ENCODE measurements at regions not wholly inside any gene's neighbourhood (a gene's known extent, or its start where the extent isn't known, plus 50 kb on each side); places are given as distances from the start of the nearest gene placed in this dataset.

DNA sequence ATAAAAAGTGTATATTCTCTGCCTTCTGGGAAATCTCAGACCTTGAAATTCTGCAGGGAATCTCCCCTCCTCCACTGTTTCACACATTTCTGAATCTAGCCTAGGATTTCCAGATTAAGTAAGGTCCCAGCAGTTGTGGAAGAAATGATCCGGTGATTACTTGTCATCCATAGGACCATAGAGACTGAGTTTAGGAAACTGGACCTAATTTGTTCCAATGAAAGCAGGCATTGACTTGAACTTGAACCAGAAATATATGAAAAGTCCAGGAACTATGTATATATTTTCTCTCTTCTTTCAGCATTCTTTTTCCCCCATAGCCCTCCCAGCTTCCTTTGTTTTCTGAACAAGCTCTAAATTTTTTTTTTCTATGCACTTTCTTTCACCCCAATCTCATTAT lies 149.5 kb upstream of the SPAG17 start:
- TF ChIP-seq, protein P1, sequence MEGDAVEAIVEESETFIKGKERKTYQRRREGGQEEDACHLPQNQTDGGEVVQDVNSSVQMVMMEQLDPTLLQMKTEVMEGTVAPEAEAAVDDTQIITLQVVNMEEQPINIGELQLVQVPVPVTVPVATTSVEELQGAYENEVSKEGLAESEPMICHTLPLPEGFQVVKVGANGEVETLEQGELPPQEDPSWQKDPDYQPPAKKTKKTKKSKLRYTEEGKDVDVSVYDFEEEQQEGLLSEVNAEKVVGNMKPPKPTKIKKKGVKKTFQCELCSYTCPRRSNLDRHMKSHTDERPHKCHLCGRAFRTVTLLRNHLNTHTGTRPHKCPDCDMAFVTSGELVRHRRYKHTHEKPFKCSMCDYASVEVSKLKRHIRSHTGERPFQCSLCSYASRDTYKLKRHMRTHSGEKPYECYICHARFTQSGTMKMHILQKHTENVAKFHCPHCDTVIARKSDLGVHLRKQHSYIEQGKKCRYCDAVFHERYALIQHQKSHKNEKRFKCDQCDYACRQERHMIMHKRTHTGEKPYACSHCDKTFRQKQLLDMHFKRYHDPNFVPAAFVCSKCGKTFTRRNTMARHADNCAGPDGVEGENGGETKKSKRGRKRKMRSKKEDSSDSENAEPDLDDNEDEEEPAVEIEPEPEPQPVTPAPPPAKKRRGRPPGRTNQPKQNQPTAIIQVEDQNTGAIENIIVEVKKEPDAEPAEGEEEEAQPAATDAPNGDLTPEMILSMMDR (CRISPR knock-in tag; IDR thresholded peaks at IDR 0.05) = no peak
- TF ChIP-seq JUN (CRISPR knock-in tag; IDR thresholded peaks at IDR 0.05) (no peak), ZNF615 (CRISPR knock-in tag; IDR thresholded peaks at IDR 0.05; ENCODE audit: borderline replicate concordance) (no peak), SMARCC2 (IDR thresholded peaks at IDR 0.05) (no peak), TP53 (CRISPR knock-in tag; conservative IDR thresholded peaks at IDR 0.05) (no peak), FOSL1 (CRISPR knock-in tag; IDR thresholded peaks at IDR 0.05; ENCODE audit: borderline replicate concordance) (no peak), CBX2 (IDR thresholded peaks at IDR 0.05; ENCODE audit: low read depth, low read length) (no peak), CBX2 (CRISPR knock-in tag; IDR thresholded peaks at IDR 0.05; ENCODE audit: low read depth) (no peak), NFYB (CRISPR knock-in tag; IDR thresholded peaks at IDR 0.05) (no peak), HIVEP1 (CRISPR knock-in tag; IDR thresholded peaks at IDR 0.05) (no peak), SIN3B (IDR thresholded peaks at IDR 0.05; ENCODE audit: low read length) (no peak), BRCA1 (CRISPR knock-in tag; IDR thresholded peaks at IDR 0.05) (no peak), HOXD1 (CRISPR knock-in tag; IDR thresholded peaks at IDR 0.05) (no peak), PHF8 (CRISPR knock-in tag; IDR thresholded peaks at IDR 0.05) (no peak)
